CD8-positive, alpha-beta memory T cell (primary cell): ENCODE measurements at regions not wholly inside any gene's neighbourhood (a gene's known extent, or its start where the extent isn't known, plus 50 kb on each side); places are given as distances from the start of the nearest gene placed in this dataset.
"Not testable (repeated sequence)": the region's sequence is repeated elsewhere in the genome, so short reads cannot be mapped to it uniquely, and the experiment has no call there.

Experiments used
- CTCF ChIA-PET: fragments of 350-600 bp; sonication (Branson Sonifier 250); formaldehyde crosslinking; loops from one replicate; lab custom pipeline; 2021; ENCODE audit warnings: antibody characterized with exemption; lab: Charles Lee
- POLR2A ChIA-PET: fragments of 350-600 bp; sonication (Branson Sonifier 250); formaldehyde crosslinking; loops from one replicate; lab custom pipeline; 2021; ENCODE audit warnings: antibody characterized with exemption; lab: Charles Lee
- DNase-seq, 5 donors: peaks; one replicate each; pipeline versions ENCODE4 v3.0.0 to v3.0.0-alpha.2; 2020 to 2022; ENCODE audit warnings: mixed read lengths in 1 of 5
- H3K27ac ChIP-seq: one replicate; pipeline ENCODE4 v1.7.0; 2013; ENCODE audit warnings: low read depth, mild to moderate bottlenecking, low read length, moderate library complexity
- H3K27me3 ChIP-seq: 2 replicates; pipeline ENCODE4 v1.7.0; 2013; ENCODE audit warnings: low read length, mild to moderate bottlenecking; ENCODE audit not compliant: insufficient read depth, poor library complexity, severe bottlenecking
- H3K36me3 ChIP-seq: 2 replicates; pipeline ENCODE4 v1.7.0; 2013; ENCODE audit warnings: mild to moderate bottlenecking, low read length, moderate library complexity; ENCODE audit not compliant: insufficient read depth
- H3K4me1 ChIP-seq: 2 replicates; pipeline ENCODE4 v1.7.0; 2013; ENCODE audit warnings: mild to moderate bottlenecking, low read length, moderate library complexity; ENCODE audit not compliant: insufficient read depth
- H3K4me3 ChIP-seq: 2 replicates; pipeline ENCODE4 v1.7.0; 2013; ENCODE audit warnings: mild to moderate bottlenecking, low read length
- H3K9me3 ChIP-seq: 2 replicates; pipeline ENCODE4 v1.7.0; 2013; ENCODE audit warnings: mild to moderate bottlenecking, low read length
- H3K27ac Mint-ChIP-seq, 8 donors: one replicate each; pipeline ENCODE4 v1.8.0; 2020 to 2021; ENCODE audit warnings: mixed read lengths in 8 of 8, mild to moderate bottlenecking in 6 of 8, inconsistent platforms in 3 of 8, moderate library complexity in 3 of 8
- H3K27me3 Mint-ChIP-seq, 2 donors: one replicate each; pipeline ENCODE4 v1.8.0; 2020 to 2021; ENCODE audit warnings: mixed read lengths in 2 of 2, mild to moderate bottlenecking in 1 of 2, moderate library complexity in 1 of 2
- H3K36me3 Mint-ChIP-seq, 3 donors: one replicate each; pipeline ENCODE4 v1.8.0; 2020 to 2021; ENCODE audit warnings: mixed read lengths in 3 of 3, inconsistent platforms in 1 of 3, mild to moderate bottlenecking in 1 of 3
- H3K4me1 Mint-ChIP-seq, 3 donors: one replicate each; pipeline ENCODE4 v1.8.0; 2020 to 2021; ENCODE audit warnings: mixed read lengths in 3 of 3, inconsistent platforms in 1 of 3, mild to moderate bottlenecking in 1 of 3
- H3K4me3 Mint-ChIP-seq, 7 donors: one replicate each; pipeline ENCODE4 v1.8.0; 2020 to 2021; ENCODE audit warnings: mixed read lengths in 7 of 7, mild to moderate bottlenecking in 6 of 7, moderate library complexity in 4 of 7, inconsistent platforms in 2 of 7
- H3K9me3 Mint-ChIP-seq, 5 donors: one replicate each; pipeline ENCODE4 v1.8.0; 2020 to 2022; ENCODE audit warnings: mixed read lengths in 5 of 5, mild to moderate bottlenecking in 3 of 5, moderate library complexity in 2 of 5, inconsistent platforms in 1 of 5

DNA sequence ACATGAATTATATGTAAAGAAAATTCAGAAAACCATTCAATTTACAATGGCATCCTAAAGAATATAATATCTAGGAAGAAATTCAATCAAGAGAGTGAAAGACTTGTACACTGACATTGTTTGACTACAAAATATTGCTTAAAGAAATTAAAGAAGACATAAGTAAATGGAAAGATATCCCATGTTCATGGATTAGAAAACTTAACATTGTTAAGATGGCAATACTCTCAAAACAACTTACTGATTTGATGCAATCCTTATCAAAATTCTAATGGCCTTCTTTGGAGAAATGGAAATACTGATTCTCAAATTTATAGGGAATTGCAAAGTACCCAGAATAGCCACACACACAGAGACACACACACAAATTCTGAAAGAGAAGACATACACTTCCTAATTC, 298.3 kb upstream of the EXOC2 start:
- Mint-ChIP-seq H3K4me3 (no peak overlapping the region), H3K27ac (no peak overlapping the region), H3K4me1 (no peaks in the 10 kb centered on the region), H3K9me3 (peaks cover 0 to 5% (median 2%) of the 10 kb centered on the region in 5 donors), H3K36me3 (no peaks in the 10 kb centered on the region), H3K27me3 (peaks cover 16 to 31% of the 10 kb centered on the region in 2 donors)
- CTCF ChIA-PET, result no interaction called here
- DNase-seq, result no peak
- no peaks in the 10 kb centered on the region for H3K9me3 ChIP-seq
- no peaks in the 10 kb centered on the region for H3K4me1 ChIP-seq
- H3K27ac ChIP-seq, result no peak overlapping the region
- H3K4me3 ChIP-seq, result no peak overlapping the region
- no peaks in the 10 kb centered on the region for H3K36me3 ChIP-seq
- H3K27me3 ChIP-seq, result peaks cover 5% of the 10 kb centered on the region
- POLR2A ChIA-PET, result no interaction called here

DNA sequence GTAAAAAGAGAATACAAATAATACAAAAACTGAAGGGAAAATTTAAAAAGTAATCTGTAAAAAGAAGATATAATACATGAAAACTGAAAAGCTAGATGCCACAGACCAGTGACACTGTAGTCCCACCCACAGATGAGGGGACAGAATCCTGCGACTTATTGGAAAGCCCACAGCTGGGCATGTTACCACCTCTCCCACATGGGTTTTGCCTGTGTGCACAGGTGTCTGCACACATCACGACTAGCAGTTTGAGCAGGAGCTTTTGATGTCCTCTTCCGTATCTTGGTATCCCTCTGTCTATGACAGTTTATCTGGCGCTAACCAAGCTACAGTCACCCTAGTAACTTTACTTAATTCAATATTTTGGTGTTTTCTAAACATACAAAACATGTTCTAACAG, 291.1 kb upstream of the EXOC2 start:
- Mint-ChIP-seq H3K36me3 (no peaks in the 10 kb centered on the region), H3K27me3 (peaks cover 13 to 31% of the 10 kb centered on the region in 2 donors), H3K27ac (no peak overlapping the region), H3K4me3 (no peak overlapping the region), H3K4me1 (no peaks in the 10 kb centered on the region), H3K9me3 (peaks cover 0 to 10% (median 4%) of the 10 kb centered on the region in 5 donors)
- POLR2A ChIA-PET, result no interaction called here
- Histone ChIP-seq H3K4me3 (no peak overlapping the region), H3K36me3 (no peaks in the 10 kb centered on the region), H3K27ac (no peak overlapping the region), H3K4me1 (no peaks in the 10 kb centered on the region), H3K9me3 (no peaks in the 10 kb centered on the region), H3K27me3 (peaks cover 5% of the 10 kb centered on the region)
- DNase-seq, result no peak
- CTCF ChIA-PET, result no interaction called here

DNA sequence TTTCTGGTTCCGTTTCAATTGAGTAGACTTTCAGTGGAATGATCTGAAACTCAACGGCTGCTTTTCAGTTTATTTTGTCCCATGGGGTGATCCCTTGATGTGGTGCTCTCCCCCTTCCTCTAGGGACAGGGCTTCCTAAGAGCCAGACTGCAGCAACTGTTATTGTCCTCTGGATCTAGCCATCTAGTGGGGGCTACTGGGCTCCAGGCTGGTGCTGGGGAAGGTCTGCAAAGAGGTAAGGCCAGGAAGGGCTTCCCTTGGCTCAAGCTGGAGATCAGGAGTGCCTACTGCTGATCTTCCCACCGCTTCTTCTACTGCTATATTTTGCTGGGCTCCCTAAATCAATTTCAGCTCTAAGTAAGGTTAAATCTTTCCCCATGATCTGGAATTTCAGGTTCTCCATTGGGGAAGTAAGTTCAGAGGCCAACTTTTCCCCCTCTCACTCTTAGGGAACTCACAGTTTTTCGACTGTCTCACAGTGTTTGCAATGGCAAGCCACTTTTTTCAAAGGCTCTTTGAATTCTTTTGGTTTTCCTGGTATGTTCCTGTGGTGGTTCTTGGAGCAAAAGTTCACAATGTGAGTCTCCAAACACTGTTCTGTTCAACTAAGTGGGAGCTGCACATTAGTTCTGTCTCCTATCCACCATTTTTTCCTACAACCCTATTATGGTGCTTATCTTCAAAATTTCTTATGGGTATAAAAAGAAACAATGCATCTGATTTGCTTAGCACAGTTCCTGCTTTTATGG, 286.2 kb upstream of the EXOC2 start:
- Histone ChIP-seq H3K4me3 (no peak overlapping the region), H3K27ac (no peak overlapping the region), H3K4me1 (no peaks in the 10 kb centered on the region), H3K9me3 (no peaks in the 10 kb centered on the region), H3K36me3 (no peaks in the 10 kb centered on the region), H3K27me3 (no peaks in the 10 kb centered on the region)
- no peak for DNase-seq
- CTCF ChIA-PET, result no interaction called here
- Mint-ChIP-seq H3K9me3 (peaks cover 13 to 25% (median 22%) of the 10 kb centered on the region in 5 donors), H3K36me3 (no peaks in the 10 kb centered on the region), H3K27me3 (peaks cover 11 to 24% of the 10 kb centered on the region in 2 donors), H3K27ac (no peak overlapping the region), H3K4me1 (no peaks in the 10 kb centered on the region), H3K4me3 (no peak overlapping the region)
- POLR2A ChIA-PET, result no interaction called here

DNA sequence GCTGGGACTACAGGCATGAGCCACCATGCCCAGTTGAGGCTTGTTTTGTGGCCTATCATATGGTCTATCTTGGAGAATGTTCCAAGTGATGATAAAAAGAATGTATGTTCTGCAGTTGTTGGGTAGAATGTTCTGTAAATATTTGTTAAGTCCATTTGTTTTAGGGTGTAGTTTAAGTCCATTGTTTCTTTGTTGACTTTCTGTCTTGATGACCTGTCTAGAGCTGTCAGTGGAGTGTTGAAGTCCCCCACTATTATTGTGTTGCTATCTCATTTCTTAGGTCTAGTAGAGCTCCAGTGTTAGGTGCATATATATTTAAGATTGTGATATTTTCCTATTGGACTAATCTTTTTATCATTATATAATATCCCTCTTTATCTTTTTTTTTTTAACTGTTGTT, 284.3 kb upstream of the EXOC2 start:
- H3K4me3 ChIP-seq, H3K4me1 ChIP-seq, POLR2A ChIA-PET, H3K4me3 Mint-ChIP-seq, DNase-seq, H3K27me3 ChIP-seq, H3K36me3 Mint-ChIP-seq, H3K9me3 ChIP-seq, CTCF ChIA-PET, H3K27ac Mint-ChIP-seq, H3K4me1 Mint-ChIP-seq, H3K36me3 ChIP-seq, H3K27ac ChIP-seq: not testable (repeated sequence)
- peaks cover 15 to 21% of the 10 kb centered on the region in 2 donors for H3K27me3 Mint-ChIP-seq
- peaks cover 13 to 25% (median 22%) of the 10 kb centered on the region in 5 donors for H3K9me3 Mint-ChIP-seq

DNA sequence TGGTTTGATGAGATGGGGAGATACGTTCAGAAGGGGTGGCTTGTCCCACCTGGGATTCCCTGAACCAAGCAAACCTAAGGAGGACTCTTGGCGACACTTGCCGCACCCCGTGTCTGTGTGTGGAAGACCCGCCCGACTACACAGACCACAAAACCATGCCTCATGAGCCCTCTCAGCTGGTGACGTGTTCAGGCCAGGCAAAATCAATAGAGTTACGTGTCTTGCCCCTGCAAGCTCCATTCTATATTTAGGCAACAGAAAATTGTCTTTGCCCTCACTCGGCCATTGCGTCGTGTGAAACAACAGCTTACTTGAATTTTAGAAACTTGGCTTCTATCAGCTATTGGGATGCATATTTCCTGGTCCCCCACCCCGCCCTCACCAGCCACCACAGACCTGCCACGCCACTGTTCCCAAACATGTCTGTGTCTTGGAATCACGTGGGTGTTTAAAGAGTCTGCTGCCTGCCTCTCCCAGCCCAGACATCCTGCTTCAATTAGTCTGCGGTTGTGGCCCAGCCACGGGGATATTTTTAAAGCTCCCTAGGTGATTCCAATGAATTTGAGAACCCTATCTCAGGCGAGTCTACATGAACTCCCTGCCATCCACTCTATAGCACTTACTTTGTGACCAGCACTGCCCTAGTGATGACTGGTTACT, 279.2 kb upstream of the EXOC2 start:
- Mint-ChIP-seq H3K36me3 (no peaks in the 10 kb centered on the region), H3K27ac (no peak overlapping the region), H3K9me3 (peaks cover 11 to 20% (median 12%) of the 10 kb centered on the region in 5 donors), H3K27me3 (peaks cover 6 to 7% of the 10 kb centered on the region in 2 donors), H3K4me1 (no peaks in the 10 kb centered on the region), H3K4me3 (no peak overlapping the region)
- H3K27ac ChIP-seq, result no peak overlapping the region
- H3K27me3 ChIP-seq, result no peaks in the 10 kb centered on the region
- POLR2A ChIA-PET, result no interaction called here
- H3K36me3 ChIP-seq, result no peaks in the 10 kb centered on the region
- H3K9me3 ChIP-seq, result no peaks in the 10 kb centered on the region
- no peak for DNase-seq
- H3K4me1 ChIP-seq, result no peaks in the 10 kb centered on the region
- H3K4me3 ChIP-seq, result no peak overlapping the region
- CTCF ChIA-PET, result no interaction called here

DNA sequence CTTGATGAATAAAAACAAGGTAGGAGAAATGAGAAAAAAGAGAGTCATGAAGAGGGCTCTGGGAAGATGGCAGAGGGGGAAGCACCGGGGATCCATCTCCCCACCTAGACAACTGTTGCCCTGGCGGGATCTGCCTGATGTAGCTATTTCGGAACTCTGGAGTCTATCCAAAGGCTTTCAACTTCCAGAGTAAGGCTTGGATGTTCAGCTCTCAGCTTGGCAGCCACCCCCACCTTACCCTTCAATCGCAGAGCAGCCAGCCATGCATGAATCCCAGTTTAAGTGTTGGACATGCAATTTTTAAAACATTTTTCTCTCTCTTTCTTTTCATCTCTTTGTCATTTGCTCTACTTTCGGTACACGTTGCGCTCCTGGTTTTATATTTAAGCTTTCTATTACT, 275.9 kb upstream of the EXOC2 start:
- peaks cover 0 to 2% (median 0%) of the 10 kb centered on the region in 5 donors for H3K9me3 Mint-ChIP-seq
- H3K27me3 Mint-ChIP-seq, result peaks cover 3 to 19% of the 10 kb centered on the region in 2 donors
- H3K4me1 Mint-ChIP-seq, result no peaks in the 10 kb centered on the region
- no peak overlapping the region for H3K27ac Mint-ChIP-seq
- Histone ChIP-seq H3K4me3 (no peak overlapping the region), H3K27ac (no peak overlapping the region), H3K36me3 (no peaks in the 10 kb centered on the region), H3K9me3 (no peaks in the 10 kb centered on the region), H3K4me1 (no peaks in the 10 kb centered on the region), H3K27me3 (no peaks in the 10 kb centered on the region)
- ChIA-PET CTCF (no interaction called here), POLR2A (no interaction called here)
- H3K4me3 Mint-ChIP-seq, result no peak overlapping the region
- no peaks in the 10 kb centered on the region for H3K36me3 Mint-ChIP-seq
- DNase-seq, result no peak

DNA sequence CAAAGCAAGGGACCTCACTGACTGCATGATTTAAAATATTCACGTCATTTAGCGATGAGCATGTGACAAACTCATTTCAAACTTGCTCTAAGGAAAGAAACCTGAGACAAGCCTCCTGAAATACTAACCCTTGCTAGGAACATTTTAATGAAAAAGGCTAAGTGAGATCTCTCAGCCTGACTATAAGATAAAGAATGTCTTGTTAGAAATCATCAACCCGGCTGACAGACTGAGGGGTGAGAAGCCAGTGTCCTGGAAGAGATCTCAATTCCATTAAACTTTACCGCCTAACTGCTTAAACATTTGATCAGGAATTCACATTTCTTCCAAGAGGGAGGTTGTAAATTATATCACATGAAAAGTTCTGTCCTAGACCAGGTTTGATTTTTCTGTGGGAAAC, 274.8 kb upstream of the EXOC2 start:
- no peak overlapping the region for H3K27ac Mint-ChIP-seq
- no peak overlapping the region for H3K27ac ChIP-seq
- H3K4me1 Mint-ChIP-seq, result no peaks in the 10 kb centered on the region
- H3K36me3 ChIP-seq, result no peaks in the 10 kb centered on the region
- ChIA-PET CTCF (no interaction called here), POLR2A (interaction anchor here (0.9 kb wide), 1 partner anchor 41 kb away, joined by 3 read pairs; no protein-coding TSS in a partner anchor)
- H3K4me1 ChIP-seq, result no peaks in the 10 kb centered on the region
- H3K36me3 Mint-ChIP-seq, result no peaks in the 10 kb centered on the region
- H3K9me3 ChIP-seq, result no peaks in the 10 kb centered on the region
- H3K27me3 Mint-ChIP-seq, result peaks cover 0 to 19% of the 10 kb centered on the region in 2 donors
- H3K27me3 ChIP-seq, result no peaks in the 10 kb centered on the region
- no peak overlapping the region for H3K4me3 Mint-ChIP-seq
- H3K9me3 Mint-ChIP-seq, result peaks cover 0 to 2% (median 0%) of the 10 kb centered on the region in 5 donors
- no peak for DNase-seq
- H3K4me3 ChIP-seq, result no peak overlapping the region

DNA sequence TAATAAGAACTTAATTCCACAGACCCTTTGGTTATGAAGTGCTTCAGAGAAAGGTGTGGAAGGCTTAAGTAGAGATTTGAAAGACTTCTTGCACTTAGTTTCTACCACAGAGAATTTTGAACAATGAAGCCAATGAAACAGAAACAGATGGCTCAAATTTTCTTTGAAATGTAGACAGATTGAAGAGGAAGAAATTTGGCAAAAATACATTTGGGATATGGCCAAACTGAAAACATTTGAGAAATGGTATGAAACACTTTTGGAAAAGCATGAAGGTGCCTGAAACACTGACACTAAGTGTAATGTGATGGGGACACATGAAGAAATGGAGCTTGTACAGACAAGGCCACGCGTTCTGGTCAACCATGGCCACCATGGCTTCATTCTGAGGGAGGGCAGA, 272.4 kb upstream of the EXOC2 start:
- H3K9me3 Mint-ChIP-seq, result no peaks in the 10 kb centered on the region
- no peaks in the 10 kb centered on the region for H3K36me3 Mint-ChIP-seq
- CTCF ChIA-PET, result no interaction called here

More for the DNA sequence above, 272.4 kb upstream of the EXOC2 start:
- H3K4me3 Mint-ChIP-seq, result no peak overlapping the region
- Histone ChIP-seq H3K27me3 (peaks cover 3% of the 10 kb centered on the region), H3K36me3 (no peaks in the 10 kb centered on the region), H3K4me3 (no peak overlapping the region), H3K9me3 (no peaks in the 10 kb centered on the region), H3K4me1 (no peaks in the 10 kb centered on the region), H3K27ac (no peak overlapping the region)
- H3K27me3 Mint-ChIP-seq, result peaks cover 6 to 23% of the 10 kb centered on the region in 2 donors
- POLR2A ChIA-PET, result no interaction called here
- DNase-seq, result no peak
- no peak overlapping the region for H3K27ac Mint-ChIP-seq
- no peaks in the 10 kb centered on the region for H3K4me1 Mint-ChIP-seq
